PC-9 (cell line): ENCODE measurements at regions not wholly inside any gene's neighbourhood (a gene's known extent, or its start where the extent isn't known, plus 50 kb on each side); places are given as distances from the start of the nearest gene placed in this dataset.

ENCODE experiments used
- BruUV-seq: library from RNA; stranded (reverse); fragments of 400-500 nt; replicated peaks from 2 replicates; lab custom pipeline; 2021; lab: Mats Ljungman, UMichigan
- CTCF ChIA-PET: fragments of 300-600 bp; sonication (Branson Sonifier 250); formaldehyde crosslinking; loops from one replicate; lab custom pipeline; 2022; ENCODE audit warnings: antibody characterized with exemption; lab: Charles Lee
- POLR2A ChIA-PET: fragments of 300-600 bp; sonication (Branson Sonifier 250); formaldehyde crosslinking; loops from one replicate; lab custom pipeline; 2022; ENCODE audit warnings: antibody characterized with exemption; ENCODE audit not compliant: unreplicated experiment; lab: Charles Lee
- DNase-seq, 2 experiments: peaks; one replicate each; pipeline versions ENCODE4 v3.0.0 to v3.0.0-alpha.2; 2015 to 2022; ENCODE audit warnings: mixed read lengths in 1 of 2
- H2AFZ ChIP-seq: fragments of 200-600 bp; sonication (generic); 2 replicates; pipeline ENCODE4 v1.8.1; 2017; ENCODE audit warnings: antibody characterized with exemption
- H3F3A ChIP-seq: fragments of 200-600 bp; sonication (generic); 2 replicates; pipeline ENCODE4 v1.8.1; 2017; ENCODE audit warnings: antibody characterized with exemption, mild to moderate bottlenecking, low read depth; ENCODE audit not compliant: insufficient read depth
- H3K27ac ChIP-seq: fragments of 200-600 bp; sonication (generic); 2 replicates; pipeline ENCODE4 v1.6.1; 2016; ENCODE audit warnings: mixed run types
- H3K27me3 ChIP-seq: fragments of 200-600 bp; sonication (generic); 2 replicates; pipeline ENCODE4 v1.6.1; 2016; ENCODE audit warnings: low read depth, mixed run types; ENCODE audit not compliant: insufficient read depth
- H3K36me3 ChIP-seq: fragments of 200-600 bp; sonication (generic); 2 replicates; pipeline ENCODE4 v1.6.1; 2016; ENCODE audit warnings: low read depth, mixed run types
- H3K4me1 ChIP-seq: fragments of 200-600 bp; sonication (generic); replicated peaks from 2 replicates; pipeline ENCODE4 v1.6.1; 2016; ENCODE audit warnings: mixed run types; ENCODE audit not compliant: insufficient read depth
- H3K4me2 ChIP-seq: fragments of 200-600 bp; sonication (generic); 2 replicates; pipeline ENCODE4 v1.6.1; 2017; ENCODE audit warnings: mixed run types
- H3K4me3 ChIP-seq: fragments of 200-600 bp; sonication (generic); 2 replicates; pipeline ENCODE4 v1.6.1; 2016; ENCODE audit warnings: mixed run types
- H3K79me2 ChIP-seq: fragments of 200-600 bp; sonication (generic); 2 replicates; pipeline ENCODE4 v1.6.1; 2017; ENCODE audit warnings: low read depth, mixed run types
- H3K9me2 ChIP-seq: fragments of 200-600 bp; sonication (generic); 2 replicates; pipeline ENCODE4 v1.8.1; 2017; ENCODE audit warnings: mild to moderate bottlenecking; ENCODE audit not compliant: insufficient read depth
- H3K9me3 ChIP-seq: fragments of 200-600 bp; sonication (generic); 2 replicates; pipeline ENCODE4 v1.8.1; 2016; ENCODE audit warnings: low read depth; ENCODE audit not compliant: insufficient read depth
- H4K20me1 ChIP-seq: fragments of 200-600 bp; sonication (generic); 2 replicates; pipeline ENCODE4 v1.8.1; 2017; ENCODE audit not compliant: insufficient read depth
- EZH2 ChIP-seq: fragments of 200-600 bp; sonication (generic); IDR thresholded peaks from 2 replicates; pipeline ENCODE4 v1.8.0; 2017; ENCODE audit warnings: antibody characterized with exemption, low read depth
- intact Hi-C: fragments of 100-400 bp; cut with micrococcal nuclease; formaldehyde crosslinking; loops from one replicate; pipeline ENCODE4 v1.10.0; 2022; ENCODE audit not compliant: unreplicated experiment
- TF ChIP-seq, protein P1 (sequence below): fragments of 200-600 bp; sonication (generic); conservative IDR thresholded peaks from 2 replicates; pipeline ENCODE4 v1.6.1; 2017; ENCODE audit warnings: mixed run types, antibody characterized with exemption, mild to moderate bottlenecking, moderate library complexity

DNA sequence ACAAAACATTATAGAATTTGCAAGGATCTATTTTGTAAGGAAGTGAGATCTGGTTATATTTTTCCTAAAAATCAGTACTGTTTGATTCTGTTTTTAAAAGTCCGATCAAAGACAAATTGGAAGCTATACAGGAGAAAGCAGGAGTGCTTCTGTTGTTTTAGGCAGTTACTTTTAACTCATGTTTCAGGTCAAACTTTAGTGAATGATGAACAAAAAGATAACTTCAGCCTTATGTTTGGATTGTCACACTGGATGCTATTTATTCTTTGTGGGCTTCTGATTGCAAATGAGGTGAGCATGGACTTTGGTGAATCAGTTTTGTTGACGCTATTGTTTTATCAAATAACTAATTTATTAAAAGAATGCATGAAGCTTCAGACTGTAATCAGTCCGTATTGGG, 228.7 kb upstream of the SLC35B3 start:
- Histone ChIP-seq H3F3A (no peaks in the 10 kb centered on the region), H3K4me3 (no peak overlapping the region), H3K4me2 (no peak overlapping the region), H2AFZ (no peak overlapping the region), H3K9me3 (no peaks in the 10 kb centered on the region), H3K79me2 (no peaks in the 10 kb centered on the region), H3K27ac (no peak overlapping the region), H3K36me3 (no peaks in the 10 kb centered on the region), H3K9me2 (no peaks in the 10 kb centered on the region), H3K4me1 (no peaks in the 10 kb centered on the region), H3K27me3 (no peaks in the 10 kb centered on the region), H4K20me1 (no peaks in the 10 kb centered on the region)
- intact Hi-C loops = no loop called here
- CTCF ChIA-PET = interaction anchor here (0.5 kb wide), 1 partner anchor 166 kb away, joined by 4 read pairs; no protein-coding TSS in a partner anchor
- no peak for DNase-seq
- POLR2A ChIA-PET = interaction anchor here (0.5 kb wide), 1 partner anchor 32 kb away, joined by 3 read pairs; no protein-coding TSS in a partner anchor
- no TSS peak for BruUV-seq
- no peak for TF ChIP-seq EZH2
- TF ChIP-seq, protein P1, sequence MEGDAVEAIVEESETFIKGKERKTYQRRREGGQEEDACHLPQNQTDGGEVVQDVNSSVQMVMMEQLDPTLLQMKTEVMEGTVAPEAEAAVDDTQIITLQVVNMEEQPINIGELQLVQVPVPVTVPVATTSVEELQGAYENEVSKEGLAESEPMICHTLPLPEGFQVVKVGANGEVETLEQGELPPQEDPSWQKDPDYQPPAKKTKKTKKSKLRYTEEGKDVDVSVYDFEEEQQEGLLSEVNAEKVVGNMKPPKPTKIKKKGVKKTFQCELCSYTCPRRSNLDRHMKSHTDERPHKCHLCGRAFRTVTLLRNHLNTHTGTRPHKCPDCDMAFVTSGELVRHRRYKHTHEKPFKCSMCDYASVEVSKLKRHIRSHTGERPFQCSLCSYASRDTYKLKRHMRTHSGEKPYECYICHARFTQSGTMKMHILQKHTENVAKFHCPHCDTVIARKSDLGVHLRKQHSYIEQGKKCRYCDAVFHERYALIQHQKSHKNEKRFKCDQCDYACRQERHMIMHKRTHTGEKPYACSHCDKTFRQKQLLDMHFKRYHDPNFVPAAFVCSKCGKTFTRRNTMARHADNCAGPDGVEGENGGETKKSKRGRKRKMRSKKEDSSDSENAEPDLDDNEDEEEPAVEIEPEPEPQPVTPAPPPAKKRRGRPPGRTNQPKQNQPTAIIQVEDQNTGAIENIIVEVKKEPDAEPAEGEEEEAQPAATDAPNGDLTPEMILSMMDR = no peak

- POLR2A ChIA-PET = no interaction called here
Observed at GRCh38 chr6:8659404-8660189, 224.3 kb upstream of the SLC35B3 start.

GRCh38 chr6:8658416-8658815, 223.1 kb upstream of the SLC35B3 start:
- Histone ChIP-seq H3K4me3 (no peak overlapping the region), H3K27me3 (no peaks in the 10 kb centered on the region), H3K9me3 (no peaks in the 10 kb centered on the region), H3K79me2 (no peaks in the 10 kb centered on the region), H3F3A (no peaks in the 10 kb centered on the region), H3K36me3 (no peaks in the 10 kb centered on the region), H3K9me2 (no peaks in the 10 kb centered on the region), H3K4me2 (no peak overlapping the region), H4K20me1 (no peaks in the 10 kb centered on the region), H3K4me1 (no peaks in the 10 kb centered on the region), H2AFZ (no peak overlapping the region), H3K27ac (no peak overlapping the region)
- no peak for DNase-seq
- POLR2A ChIA-PET = no interaction called here
- CTCF ChIA-PET = no interaction called here
- BruUV-seq = no TSS peak
- TF ChIP-seq, protein P1 = no peak
- TF ChIP-seq EZH2 = no peak
- intact Hi-C loops = no loop called here

More at GRCh38 chr6:8659404-8660189, 224.3 kb upstream of the SLC35B3 start:
- H3K36me3 ChIP-seq = no peaks in the 10 kb centered on the region
- CTCF ChIA-PET = no interaction called here
- no peaks in the 10 kb centered on the region for H3K9me3 ChIP-seq
- no peaks in the 10 kb centered on the region for H3K79me2 ChIP-seq
- H3K9me2 ChIP-seq = no peaks in the 10 kb centered on the region
- H3K27me3 ChIP-seq = no peaks in the 10 kb centered on the region
- H2AFZ ChIP-seq = no peak overlapping the region
- no peaks in the 10 kb centered on the region for H4K20me1 ChIP-seq
- intact Hi-C loops = no loop called here
- TF ChIP-seq EZH2 = no peak
- TF ChIP-seq, protein P1 = no peak
- no peak overlapping the region for H3K4me2 ChIP-seq
- no peaks in the 10 kb centered on the region for H3K4me1 ChIP-seq
- H3K27ac ChIP-seq = no peak overlapping the region
- DNase-seq = no peak
- H3K4me3 ChIP-seq = no peak overlapping the region
- no TSS peak for BruUV-seq
- H3F3A ChIP-seq = no peaks in the 10 kb centered on the region
